ENCODE measurements at regions not wholly inside any gene's neighbourhood (a gene's known extent, or its start where the extent isn't known, plus 50 kb on each side); places are given as distances from the start of the nearest gene placed in this dataset.

GRCh38 chr2:7759898-7760297 is 842.7 kb downstream of the RNF144A start:
- TF ChIP-seq EZH2 (IDR thresholded peaks at IDR 0.05) = no peak
- TF ChIP-seq CTCF (IDR thresholded peaks at IDR 0.05 in 2 of 3, conservative IDR thresholded peaks at IDR 0.05 in 1 of 3; ENCODE audit: borderline replicate concordance in 1 of 3, insufficient read depth in 1 of 3, low read depth in 2 of 3, low read length in 2 of 3) = no peak
- no peak for TF ChIP-seq POLR2AphosphoS5 (IDR thresholded peaks at IDR 0.05; ENCODE audit: low read depth, low read length)
- TF ChIP-seq POLR2A (IDR thresholded peaks at IDR 0.05; ENCODE audit: borderline replicate concordance, extremely low read depth, insufficient read depth, insufficient read length) = no peak
- TF ChIP-seq YY1 (IDR thresholded peaks at IDR 0.05; ENCODE audit: extremely low read depth, insufficient replicate concordance, low read depth, low read length) = no peak
- TF ChIP-seq ELF1 (IDR thresholded peaks at IDR 0.05; ENCODE audit: borderline replicate concordance, low read depth) = no peak
- TF ChIP-seq RAD21 (IDR thresholded peaks at IDR 0.05; ENCODE audit: low read depth) = no peak
